Left lung (tissue), 4 donors: ENCODE measurements at regions not wholly inside any gene's neighbourhood (a gene's known extent, or its start where the extent isn't known, plus 50 kb on each side); places are given as distances from the start of the nearest gene placed in this dataset.

Source experiments
- ATAC-seq: fragments of 200-7000 bp; cut with Tn5 transposase; one replicate; pipeline ENCODE4 v1.9.1; 2020; ENCODE audit warnings: moderate library complexity
- DNase-seq, 4 donors: peaks; one replicate each; pipeline ENCODE4 v3.0.0-alpha.2; 2013 to 2020
- H3K27ac ChIP-seq, 2 donors: fragments of 200-600 bp; sonication (generic) in 1 of 2; one replicate each; pipeline versions ENCODE4 v1.5.0 to v1.8.0; 2020 to 2021
- H3K27me3 ChIP-seq, 2 donors: fragments of 200-600 bp; sonication (generic) in 1 of 2; one replicate each; pipeline versions ENCODE4 v1.5.0 to v1.8.0; 2020 to 2021
- H3K36me3 ChIP-seq, 2 donors: fragments of 200-600 bp; sonication (generic) in 1 of 2; one replicate each; pipeline versions ENCODE4 v1.5.0 to v1.8.0; 2020 to 2021
- H3K4me1 ChIP-seq, 2 donors: fragments of 200-600 bp; one replicate each; pipeline ENCODE4 v1.8.0; 2021
- H3K4me3 ChIP-seq, 2 donors: fragments of 200-600 bp; sonication (generic) in 1 of 2; one replicate each; pipeline versions ENCODE4 v1.5.0 to v1.8.0; 2020 to 2021; ENCODE audit warnings: mild to moderate bottlenecking in 1 of 2
- H3K9me3 ChIP-seq, 2 donors: fragments of 200-600 bp; sonication (generic) in 1 of 2; one replicate each; pipeline versions ENCODE4 v1.5.0 to v1.8.0; 2020 to 2021
- CTCF ChIP-seq, 2 donors: fragments of 200-600 bp; sonication (generic) in 1 of 2; IDR thresholded peaks; one replicate each; pipeline versions ENCODE4 v1.5.0 to v1.8.0; 2021; ENCODE audit warnings: antibody characterized with exemption in 2 of 2
- intact Hi-C, 2 donors: fragments of 100-400 bp; cut with DNase I; formaldehyde crosslinking; loops; one replicate each; pipeline versions ENCODE4 v1.11.2 to v1.14.2; 2022
- donor health status: DM: no; HTN: yes; CAD: no.
- donor health status: DM: no; HTN: no; CAD: no.

- no peak overlapping the region for H3K27ac ChIP-seq
- H3K4me1 ChIP-seq: no peaks in the 10 kb centered on the region
- H3K4me3 ChIP-seq: no peak overlapping the region
- ATAC-seq (no peak), DNase-seq (no peak)
- intact Hi-C loops: no loop called here
- TF ChIP-seq CTCF (IDR thresholded peaks at IDR 0.05): no peak
- H3K36me3 ChIP-seq: no peaks in the 10 kb centered on the region
- H3K27me3 ChIP-seq: no peaks in the 10 kb centered on the region
- H3K9me3 ChIP-seq: no peaks in the 10 kb centered on the region
These were observed 61.7 kb upstream of the LRRN1 start for GRCh38 chr3:3737531-3737930.

DNA sequence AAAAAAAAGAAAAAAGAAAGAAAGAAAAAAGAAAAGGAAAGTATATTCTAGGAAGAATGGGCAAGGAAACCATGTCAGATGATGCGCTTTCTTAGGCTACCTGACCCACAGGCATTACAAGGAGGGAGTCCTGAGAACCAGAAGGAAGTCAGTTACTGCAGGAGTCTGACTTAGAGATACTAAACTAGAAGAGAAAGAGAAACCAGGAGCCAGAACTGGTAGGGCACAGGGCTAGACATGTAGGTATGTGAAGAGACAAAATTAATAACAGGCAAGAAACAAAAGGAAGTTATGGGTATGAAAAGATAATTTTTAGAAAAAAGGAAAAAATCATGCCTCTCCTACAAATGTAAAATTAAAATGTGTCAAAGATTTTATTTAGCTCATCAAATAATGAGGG is 63.3 kb upstream of the LRRN1 start:
- ATAC-seq (no peak), DNase-seq (no peak)
- no peaks in the 10 kb centered on the region for H3K36me3 ChIP-seq
- H3K4me1 ChIP-seq: no peaks in the 10 kb centered on the region
- TF ChIP-seq CTCF (IDR thresholded peaks at IDR 0.05): no peak
- no peaks in the 10 kb centered on the region for H3K27me3 ChIP-seq
- H3K9me3 ChIP-seq: no peaks in the 10 kb centered on the region
- H3K27ac ChIP-seq: no peak overlapping the region
- H3K4me3 ChIP-seq: no peak overlapping the region
- intact Hi-C loops: no loop called here

GRCh38 chr3:3734881-3735280 is 64.3 kb upstream of the LRRN1 start:
- no peak for DNase-seq

GRCh38 chr3:3729261-3729660 is 70.0 kb upstream of the LRRN1 start:
- no peak for ATAC-seq
- TF ChIP-seq CTCF (IDR thresholded peaks at IDR 0.05): no peak

More at GRCh38 chr3:3734881-3735280, 64.3 kb upstream of the LRRN1 start:
- H3K4me3 ChIP-seq: no peak overlapping the region
- ATAC-seq: no peak
- no peaks in the 10 kb centered on the region for H3K27me3 ChIP-seq
- H3K4me1 ChIP-seq: no peaks in the 10 kb centered on the region
- no peak overlapping the region for H3K27ac ChIP-seq
- intact Hi-C loops: no loop called here
- no peaks in the 10 kb centered on the region for H3K9me3 ChIP-seq
- H3K36me3 ChIP-seq: no peaks in the 10 kb centered on the region
- TF ChIP-seq CTCF (IDR thresholded peaks at IDR 0.05): no peak

GRCh38 chr3:3726549-3726948 is 72.7 kb upstream of the LRRN1 start:
- H3K27ac ChIP-seq: no peak overlapping the region
- DNase-seq (no peak), ATAC-seq (no peak)
- intact Hi-C loops: no loop called here
- no peaks in the 10 kb centered on the region for H3K36me3 ChIP-seq
- H3K4me1 ChIP-seq: no peaks in the 10 kb centered on the region
- H3K27me3 ChIP-seq: no peaks in the 10 kb centered on the region
- no peaks in the 10 kb centered on the region for H3K9me3 ChIP-seq
- no peak overlapping the region for H3K4me3 ChIP-seq
- no peak for TF ChIP-seq CTCF (IDR thresholded peaks at IDR 0.05)

More at GRCh38 chr3:3729261-3729660, 70.0 kb upstream of the LRRN1 start:
- H3K4me1 ChIP-seq: no peaks in the 10 kb centered on the region
- H3K27me3 ChIP-seq: no peaks in the 10 kb centered on the region
- H3K36me3 ChIP-seq: no peaks in the 10 kb centered on the region
- H3K4me3 ChIP-seq: no peak overlapping the region
- no peak for DNase-seq
- intact Hi-C loops: no loop called here
- no peak overlapping the region for H3K27ac ChIP-seq
- H3K9me3 ChIP-seq: no peaks in the 10 kb centered on the region
